ENCODE measurements at regions not wholly inside any gene's neighbourhood (a gene's known extent, or its start where the extent isn't known, plus 50 kb on each side); places are given as distances from the start of the nearest gene placed in this dataset.

- H3K36me3 Mint-ChIP-seq (ENCODE audit: insufficient read depth): no peaks in the 10 kb centered on the region
- H3K27me3 Mint-ChIP-seq: no peaks in the 10 kb centered on the region
- no peak for TF ChIP-seq CTCF (IDR thresholded peaks at IDR 0.05; ENCODE audit: unreplicated experiment)
- H3K4me1 Mint-ChIP-seq (ENCODE audit: low read depth): no peaks in the 10 kb centered on the region
- DNase-seq (ENCODE audit: low spot score, unreplicated experiment): no peak
- peaks cover 6% of the 10 kb centered on the region for H3K9me3 Mint-ChIP-seq (ENCODE audit: low read depth)
- no peak overlapping the region for H3K4me3 Mint-ChIP-seq (ENCODE audit: low read depth)
- H3K27ac Mint-ChIP-seq: no peak overlapping the region
Observed at GRCh38 chrX:148269513-148269912, 230.9 kb upstream of the AFF2 start.

- Mint-ChIP-seq H3K9me3 (ENCODE audit: low read depth) (peaks cover 10% of the 10 kb centered on the region), H3K4me1 (ENCODE audit: low read depth) (no peaks in the 10 kb centered on the region), H3K27ac (no peak overlapping the region), H3K4me3 (ENCODE audit: low read depth) (no peak overlapping the region), H3K27me3 (no peaks in the 10 kb centered on the region), H3K36me3 (ENCODE audit: insufficient read depth) (no peaks in the 10 kb centered on the region)
- DNase-seq (ENCODE audit: low spot score, unreplicated experiment): no peak
- no peak for TF ChIP-seq CTCF (IDR thresholded peaks at IDR 0.05; ENCODE audit: unreplicated experiment)
Observed at GRCh38 chrX:148270499-148270898, 229.9 kb upstream of the AFF2 start.

- H3K9me3 Mint-ChIP-seq (ENCODE audit: low read depth): peaks cover 10% of the 10 kb centered on the region
- no peak overlapping the region for H3K27ac Mint-ChIP-seq
- no peaks in the 10 kb centered on the region for H3K27me3 Mint-ChIP-seq
- H3K4me1 Mint-ChIP-seq (ENCODE audit: low read depth): no peaks in the 10 kb centered on the region
- H3K36me3 Mint-ChIP-seq (ENCODE audit: insufficient read depth): no peaks in the 10 kb centered on the region
- no peak for TF ChIP-seq CTCF (IDR thresholded peaks at IDR 0.05; ENCODE audit: unreplicated experiment)
- no peak overlapping the region for H3K4me3 Mint-ChIP-seq (ENCODE audit: low read depth)
- DNase-seq (ENCODE audit: low spot score, unreplicated experiment): no peak
Observed at GRCh38 chrX:148271263-148271662, 229.2 kb upstream of the AFF2 start.

- peaks cover 25% of the 10 kb centered on the region for H3K9me3 Mint-ChIP-seq (ENCODE audit: low read depth)
- no peak overlapping the region for H3K27ac Mint-ChIP-seq
- no peaks in the 10 kb centered on the region for H3K27me3 Mint-ChIP-seq
- no peak overlapping the region for H3K4me3 Mint-ChIP-seq (ENCODE audit: low read depth)
- no peak for TF ChIP-seq CTCF (IDR thresholded peaks at IDR 0.05; ENCODE audit: unreplicated experiment)
- H3K4me1 Mint-ChIP-seq (ENCODE audit: low read depth): no peaks in the 10 kb centered on the region
- DNase-seq (ENCODE audit: low spot score, unreplicated experiment): no peak
- no peaks in the 10 kb centered on the region for H3K36me3 Mint-ChIP-seq (ENCODE audit: insufficient read depth)
Observed at GRCh38 chrX:148281920-148282319, 218.5 kb upstream of the AFF2 start.

- H3K4me3 Mint-ChIP-seq (ENCODE audit: low read depth): no peak overlapping the region
- DNase-seq (ENCODE audit: low spot score, unreplicated experiment): no peak
- no peaks in the 10 kb centered on the region for H3K36me3 Mint-ChIP-seq (ENCODE audit: insufficient read depth)
- H3K27me3 Mint-ChIP-seq: no peaks in the 10 kb centered on the region
- no peak overlapping the region for H3K27ac Mint-ChIP-seq
- no peak for TF ChIP-seq CTCF (IDR thresholded peaks at IDR 0.05; ENCODE audit: unreplicated experiment)
- peaks cover 20% of the 10 kb centered on the region for H3K9me3 Mint-ChIP-seq (ENCODE audit: low read depth)
- no peaks in the 10 kb centered on the region for H3K4me1 Mint-ChIP-seq (ENCODE audit: low read depth)
Observed at GRCh38 chrX:148282504-148282903, 217.9 kb upstream of the AFF2 start.

All from progenitor cell of endocrine pancreas (in vitro differentiated cells).